ENCODE measurements at regions not wholly inside any gene's neighbourhood (a gene's known extent, or its start where the extent isn't known, plus 50 kb on each side); places are given as distances from the start of the nearest gene placed in this dataset.

DNA sequence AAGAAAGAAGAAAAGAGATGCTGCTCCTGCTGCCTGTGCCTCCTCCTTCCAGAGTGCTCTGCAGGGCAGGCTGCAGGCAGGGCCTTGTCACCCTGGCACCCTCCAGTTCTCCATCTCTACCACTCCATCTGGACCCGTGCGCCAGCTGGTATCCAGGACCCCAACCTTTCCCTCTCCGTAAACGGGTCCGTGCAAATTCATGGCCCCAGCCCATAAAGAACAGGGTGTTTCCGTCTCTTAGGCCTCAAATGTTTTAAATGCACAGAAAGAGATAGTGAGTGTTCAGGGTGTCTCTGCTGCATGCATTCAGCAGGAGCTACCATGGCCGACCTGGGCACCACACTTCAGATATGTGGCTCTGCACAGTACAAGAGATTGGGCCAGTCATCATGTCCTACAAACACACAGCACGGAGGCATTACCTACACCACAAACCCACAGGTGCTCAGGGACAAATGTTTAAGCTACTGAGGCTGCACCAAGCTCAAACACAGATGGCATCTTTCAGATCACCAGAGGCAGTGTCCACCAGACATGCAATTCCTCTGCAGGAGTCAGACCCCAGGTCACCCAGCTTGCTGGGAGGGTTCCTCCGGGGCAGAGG lies 258.1 kb downstream of the DLL1 start:
- TF ChIP-seq ZFX (IDR thresholded peaks at IDR 0.05) (no peak), CTCF (conservative IDR thresholded peaks at IDR 0.05) (no peak)
- no peak overlapping the region for H3K27ac ChIP-seq

DNA sequence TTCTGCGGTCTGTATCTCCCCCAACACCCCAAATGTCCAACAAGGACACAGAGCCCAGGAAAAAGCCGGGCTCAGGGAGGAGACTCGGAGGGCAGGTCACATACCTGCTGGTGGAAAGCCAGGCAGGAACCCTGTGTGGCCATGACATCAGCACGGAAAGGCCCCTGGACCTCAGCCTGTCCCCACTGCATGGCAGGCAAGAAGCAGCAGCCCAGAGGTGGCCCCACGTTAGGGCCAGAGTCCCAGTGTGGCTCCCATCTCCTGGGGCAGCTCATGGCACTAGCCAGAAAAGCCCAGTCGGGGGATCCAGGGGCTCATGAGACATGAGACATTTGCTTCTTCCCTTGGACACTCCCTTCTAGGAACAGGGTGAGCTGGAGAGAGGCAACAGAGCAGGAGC lies 258.7 kb downstream of the DLL1 start:
- no peak overlapping the region; the same call in 1 of the 2 replicates for H3K27ac ChIP-seq
- TF ChIP-seq CTCF (conservative IDR thresholded peaks at IDR 0.05), result no peak
- TF ChIP-seq ZFX (IDR thresholded peaks at IDR 0.05), result no peak

DNA sequence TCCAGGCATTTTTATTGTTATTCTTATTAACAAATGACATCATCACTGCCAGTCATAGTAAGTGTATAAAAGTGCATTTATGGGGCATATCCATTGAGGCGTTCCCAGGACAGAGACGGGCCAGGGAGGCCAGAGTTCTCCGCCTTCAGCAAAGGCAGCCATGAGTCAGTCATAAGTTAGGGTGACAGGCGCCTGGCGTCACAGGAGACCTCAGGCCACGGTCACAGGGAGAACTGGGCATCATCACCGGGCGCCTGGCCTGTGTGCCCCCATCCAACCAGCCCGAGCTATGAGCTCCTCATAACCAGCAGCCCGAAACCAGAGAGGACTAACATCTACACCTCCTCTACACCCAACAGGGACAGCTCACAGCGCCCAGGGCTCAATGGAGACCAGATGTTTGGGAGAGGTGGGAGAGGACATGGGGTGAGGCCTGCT lies 259.2 kb downstream of the DLL1 start:
- peak overlapping the region; percentile 29; the same call in 1 of the 2 replicates for H3K27ac ChIP-seq
- no peak for TF ChIP-seq CTCF (conservative IDR thresholded peaks at IDR 0.05)
- no peak for TF ChIP-seq ZFX (IDR thresholded peaks at IDR 0.05)

GRCh38 chr6:170030821-170031471 lies 259.9 kb downstream of the DLL1 start:
- TF ChIP-seq CTCF (conservative IDR thresholded peaks at IDR 0.05) (no peak), ZFX (IDR thresholded peaks at IDR 0.05) (no peak)
- peak overlapping the region; percentile 29; the same call in 1 of the 2 replicates for H3K27ac ChIP-seq

- TF ChIP-seq ZFX (IDR thresholded peaks at IDR 0.05) (no peak), CTCF (conservative IDR thresholded peaks at IDR 0.05) (no peak)
These were observed 260.5 kb downstream of the DLL1 start for GRCh38 chr6:170030284-170030815.

GRCh38 chr6:170029416-170030283 lies 261.2 kb downstream of the DLL1 start:
- TF ChIP-seq CTCF (conservative IDR thresholded peaks at IDR 0.05) (no peak), ZFX (IDR thresholded peaks at IDR 0.05) (no peak)
- H3K27ac ChIP-seq, result peak overlapping the region; percentile 29; the same call in 1 of the 2 replicates

More at GRCh38 chr6:170030284-170030815, 260.5 kb downstream of the DLL1 start:
- peak overlapping the region; percentile 29; the same call in 1 of the 2 replicates for H3K27ac ChIP-seq

Data from C4-2B (cell line).